GM21737 (cell line): ENCODE measurements at regions not wholly inside any gene's neighbourhood (a gene's known extent, or its start where the extent isn't known, plus 50 kb on each side); places are given as distances from the start of the nearest gene placed in this dataset.
"Not testable (repeated sequence)": the region's sequence is repeated elsewhere in the genome, so short reads cannot be mapped to it uniquely, and the experiment has no call there.

ENCODE experiments used
- ATAC-seq: cut with Tn5 transposase; IDR thresholded peaks from one replicate; pipeline ENCODE4 v1.9.1; 2021; ENCODE audit warnings: mild to moderate bottlenecking, moderate library complexity; ENCODE audit not compliant: unreplicated experiment

DNA sequence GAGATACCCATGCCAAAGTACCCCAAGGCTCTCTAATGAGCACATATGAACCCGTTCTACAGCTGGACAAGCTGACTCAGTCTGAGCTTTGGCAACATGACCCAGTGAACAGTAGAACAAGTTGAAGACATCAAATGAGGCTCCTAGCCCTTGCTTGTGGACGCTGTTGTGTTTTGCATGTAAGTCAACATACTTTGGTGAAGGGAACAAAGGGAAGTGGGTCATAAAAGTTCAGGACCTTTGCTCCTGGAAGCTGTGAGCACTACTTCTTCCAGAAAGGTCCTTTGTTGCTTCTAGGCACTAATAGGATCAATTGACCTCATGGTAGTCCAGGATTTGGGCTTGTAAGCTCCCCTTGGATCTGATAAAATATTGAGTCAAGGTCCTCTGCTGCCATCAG is 613.5 kb upstream of the TBX3 start:
- no peak for ATAC-seq

DNA sequence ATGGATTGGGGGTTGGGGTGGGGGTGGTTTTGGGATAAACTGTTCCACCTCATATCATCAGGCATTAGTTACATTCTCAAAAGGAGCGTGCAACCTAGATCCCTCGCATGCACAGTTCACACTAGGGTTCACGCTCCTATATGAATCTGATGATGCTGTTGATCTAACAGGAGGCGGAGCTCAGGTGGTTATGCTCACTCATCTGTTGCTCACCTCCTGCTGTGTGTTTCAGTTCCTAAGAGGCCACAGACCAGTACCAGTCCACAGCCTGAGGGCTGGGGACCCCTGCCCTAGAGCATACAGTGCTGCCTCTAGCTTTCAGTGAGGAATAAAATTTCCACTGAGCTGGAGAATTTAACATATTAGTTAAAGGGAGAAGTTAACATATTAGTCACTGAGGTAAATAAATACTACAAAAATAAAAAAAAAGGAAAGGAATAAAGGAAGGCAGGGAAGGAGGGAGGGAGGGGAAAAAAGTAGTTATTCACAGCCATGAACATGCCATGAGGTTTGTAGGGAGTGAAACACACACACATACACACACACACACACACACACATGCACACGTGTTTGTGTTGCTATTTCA is 612.7 kb upstream of the TBX3 start:
- no peak for ATAC-seq

DNA sequence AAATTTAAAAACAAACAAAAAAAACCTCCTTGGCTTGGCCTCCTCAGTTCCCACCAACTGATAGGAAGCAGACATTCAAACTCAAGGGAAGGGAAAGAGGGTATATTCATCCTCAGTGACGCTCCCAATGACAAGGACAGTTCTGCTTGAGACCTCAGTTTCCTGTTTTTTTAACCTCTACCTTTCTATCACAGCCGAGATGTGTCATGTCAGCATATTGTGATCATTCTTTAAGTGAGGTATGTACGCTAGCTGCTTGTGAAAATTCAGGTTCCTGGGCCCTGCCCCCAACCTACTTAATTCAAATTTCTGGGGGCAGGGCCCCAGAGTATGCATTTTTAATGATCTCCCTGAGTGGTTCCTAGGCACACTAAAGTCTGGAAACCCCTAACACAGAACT is 611.9 kb upstream of the TBX3 start:
- no peak for ATAC-seq

DNA sequence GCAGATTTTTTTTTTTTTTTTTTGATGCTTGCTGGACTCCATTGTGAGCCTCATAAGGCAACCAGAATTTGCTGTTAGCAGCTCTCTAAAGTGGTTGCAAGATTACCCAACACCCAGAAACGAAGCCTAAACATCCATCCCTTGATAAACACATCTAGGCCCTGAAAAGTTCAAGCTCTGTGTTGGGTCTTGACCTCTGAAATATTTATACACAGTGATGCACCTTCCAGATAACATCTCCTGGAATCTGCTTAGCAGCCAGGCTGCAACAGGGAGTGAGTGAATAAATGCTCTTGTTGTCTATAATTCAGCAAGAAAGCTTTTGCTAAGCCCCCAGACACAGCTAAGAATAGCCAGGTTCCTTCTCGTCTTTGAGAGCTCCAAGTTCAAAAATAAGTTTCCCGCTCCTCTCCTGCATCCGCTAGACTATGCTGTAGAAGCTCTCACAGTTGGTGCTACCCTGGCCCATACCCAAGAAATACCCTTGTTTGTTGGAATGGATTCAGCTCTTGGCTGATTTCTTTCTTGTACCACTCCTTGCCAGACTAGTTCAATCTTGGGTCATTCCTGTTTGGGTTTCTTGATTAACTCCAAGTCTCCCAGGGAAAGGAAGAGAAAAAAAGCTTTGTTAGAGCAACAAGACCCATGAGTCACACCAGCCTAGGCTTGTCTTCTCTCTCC is 610.6 kb upstream of the TBX3 start:
- ATAC-seq, result no peak

DNA sequence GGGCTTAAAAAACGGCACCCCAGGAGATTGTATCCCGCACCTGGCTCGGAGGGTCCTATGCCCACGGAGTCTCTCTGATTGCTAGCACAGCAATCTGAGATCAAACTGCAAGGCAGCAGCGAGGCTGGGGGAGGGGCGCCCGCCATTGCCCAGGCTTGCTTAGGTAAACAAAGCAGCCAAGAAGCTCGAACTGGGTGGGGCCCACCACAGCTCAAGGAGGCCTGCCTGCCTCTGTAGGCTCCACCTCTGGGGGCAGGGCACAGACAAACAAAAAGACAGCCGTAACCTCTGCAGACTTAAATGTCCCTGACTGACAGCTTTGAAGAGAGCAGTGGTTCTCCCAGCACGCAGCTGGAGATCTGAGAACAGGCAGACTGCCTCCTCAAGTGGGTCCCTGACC is 601.5 kb upstream of the TBX3 start:
- ATAC-seq, result not testable (repeated sequence)

DNA sequence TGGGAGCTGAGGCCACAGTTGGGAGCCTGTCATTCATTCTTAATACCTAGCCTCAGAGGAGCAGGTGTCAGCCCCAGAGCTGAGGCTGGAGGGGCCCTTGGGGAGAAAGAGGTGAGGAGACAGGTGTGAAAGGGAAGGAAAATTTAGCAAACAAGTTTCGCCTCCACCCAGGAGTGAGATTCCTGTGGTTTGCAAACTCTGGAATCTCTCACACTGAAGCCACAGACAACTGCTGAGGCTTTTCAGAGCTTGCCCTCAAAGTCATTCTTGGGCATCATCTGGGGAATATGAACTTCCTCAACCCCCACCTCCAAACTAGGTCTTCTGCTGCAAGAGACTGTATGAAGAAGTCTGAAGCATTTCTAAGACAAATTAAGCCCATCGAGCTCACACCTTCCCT is 589.5 kb upstream of the TBX3 start:
- no peak for ATAC-seq

DNA sequence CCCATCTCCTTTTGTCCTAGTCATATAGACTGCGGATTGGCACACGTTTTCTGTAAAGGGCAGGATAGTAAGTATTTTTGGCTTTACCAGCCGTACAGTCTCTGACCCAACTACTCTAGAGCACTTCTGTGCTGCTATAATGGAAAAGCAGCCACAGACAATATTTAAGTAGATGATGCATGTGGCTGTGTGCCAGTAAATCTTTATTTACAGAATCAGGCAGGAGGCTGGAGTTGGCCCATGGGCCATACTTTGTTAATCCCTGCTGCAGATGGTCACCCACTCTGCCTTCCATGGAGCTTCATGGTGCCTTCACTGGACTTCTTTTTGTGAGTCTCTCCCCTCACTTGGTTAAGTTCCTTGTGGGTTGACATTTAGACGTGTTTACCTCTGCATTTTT is 584.5 kb upstream of the TBX3 start:
- ATAC-seq, result no peak

DNA sequence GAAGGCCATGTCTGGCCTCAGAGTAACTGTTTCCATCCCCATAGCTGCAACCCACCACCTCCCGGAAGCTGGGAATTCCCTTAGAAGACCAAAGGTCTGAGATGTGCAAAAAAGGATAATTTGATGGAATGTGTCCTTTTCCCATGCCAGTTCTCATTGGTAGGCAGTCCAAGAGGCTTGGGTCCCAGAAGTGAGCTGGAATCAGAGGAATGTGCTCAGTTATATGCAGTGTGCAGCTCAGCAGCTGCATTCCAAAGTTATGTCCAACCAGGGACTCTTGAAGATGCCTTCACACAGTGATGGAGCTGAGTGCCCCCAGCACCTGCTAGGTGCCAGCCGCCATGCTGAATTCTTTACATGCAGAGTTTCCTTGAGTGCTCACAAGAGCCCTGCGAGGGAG is 583.9 kb upstream of the TBX3 start:
- no peak for ATAC-seq

DNA sequence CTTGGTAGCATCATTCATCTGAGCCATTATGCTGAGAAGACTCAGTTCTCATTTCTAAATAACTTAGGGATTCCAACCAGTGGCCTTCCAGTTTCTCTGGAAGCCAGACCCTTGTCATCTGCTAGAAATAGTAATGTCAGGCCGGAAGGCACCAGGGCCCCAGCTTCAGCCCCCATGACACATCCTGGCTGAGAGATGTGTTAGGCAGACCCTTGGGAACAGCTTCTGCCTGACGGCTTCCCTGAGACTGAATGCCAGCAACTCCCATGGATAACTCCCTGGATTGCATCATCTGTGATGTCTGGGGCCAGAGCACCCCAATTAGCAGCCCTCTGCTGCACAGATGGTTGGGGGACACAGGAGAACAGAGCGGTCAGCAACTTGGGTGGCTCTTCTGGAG is 583.5 kb upstream of the TBX3 start:
- ATAC-seq, result no peak

DNA sequence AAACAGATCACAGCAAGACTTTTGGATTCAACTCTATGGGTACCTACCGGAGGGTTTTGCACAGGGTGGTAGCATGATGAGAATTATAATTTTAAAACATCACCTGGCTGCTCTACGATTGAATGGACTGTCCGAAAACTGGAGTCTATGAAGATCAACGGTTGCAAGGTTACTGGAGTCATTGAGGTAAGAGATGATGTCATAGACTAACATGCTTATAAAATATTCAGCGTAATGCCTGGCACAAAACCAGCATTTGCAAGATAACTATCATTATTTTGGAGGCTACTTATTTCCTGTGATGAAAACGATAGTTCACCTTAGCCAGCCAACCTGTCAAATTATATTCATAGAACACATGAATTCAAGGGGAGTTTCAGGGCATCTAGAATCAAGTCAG is 580.6 kb upstream of the TBX3 start:
- no peak for ATAC-seq

DNA sequence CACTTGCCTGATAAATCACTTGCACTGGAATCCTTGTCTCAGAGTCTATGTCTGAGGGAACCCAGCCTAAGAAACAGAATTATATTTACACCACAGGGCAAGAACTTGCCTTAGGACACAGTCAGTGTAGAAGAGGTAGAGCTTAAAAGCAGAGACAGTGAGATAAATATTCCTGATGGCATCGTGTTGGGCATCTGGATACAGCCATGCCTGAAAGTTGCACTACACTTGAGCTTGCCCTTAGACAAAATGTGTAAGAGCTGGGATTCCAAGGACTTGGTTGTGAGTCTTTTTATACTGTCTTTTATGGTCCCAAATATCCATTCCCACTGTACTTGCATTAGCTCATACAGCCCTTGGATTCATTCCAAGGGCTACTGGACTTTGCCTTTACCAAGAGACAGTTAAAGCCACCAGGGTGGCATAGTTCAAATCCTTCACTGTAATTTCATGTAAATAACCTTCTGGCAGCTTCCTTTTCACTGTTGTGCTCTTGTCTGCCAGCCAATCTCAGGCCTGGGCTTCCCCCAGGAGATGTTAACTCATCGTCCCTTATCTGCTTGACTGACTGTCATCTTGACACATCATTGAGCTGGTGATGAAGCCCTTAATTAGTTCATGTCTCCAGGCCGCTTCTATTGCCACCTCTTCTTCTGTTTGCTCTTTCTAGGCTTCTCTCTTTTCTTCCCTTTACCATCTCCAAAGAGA is 577.9 kb upstream of the TBX3 start:
- no peak for ATAC-seq

DNA sequence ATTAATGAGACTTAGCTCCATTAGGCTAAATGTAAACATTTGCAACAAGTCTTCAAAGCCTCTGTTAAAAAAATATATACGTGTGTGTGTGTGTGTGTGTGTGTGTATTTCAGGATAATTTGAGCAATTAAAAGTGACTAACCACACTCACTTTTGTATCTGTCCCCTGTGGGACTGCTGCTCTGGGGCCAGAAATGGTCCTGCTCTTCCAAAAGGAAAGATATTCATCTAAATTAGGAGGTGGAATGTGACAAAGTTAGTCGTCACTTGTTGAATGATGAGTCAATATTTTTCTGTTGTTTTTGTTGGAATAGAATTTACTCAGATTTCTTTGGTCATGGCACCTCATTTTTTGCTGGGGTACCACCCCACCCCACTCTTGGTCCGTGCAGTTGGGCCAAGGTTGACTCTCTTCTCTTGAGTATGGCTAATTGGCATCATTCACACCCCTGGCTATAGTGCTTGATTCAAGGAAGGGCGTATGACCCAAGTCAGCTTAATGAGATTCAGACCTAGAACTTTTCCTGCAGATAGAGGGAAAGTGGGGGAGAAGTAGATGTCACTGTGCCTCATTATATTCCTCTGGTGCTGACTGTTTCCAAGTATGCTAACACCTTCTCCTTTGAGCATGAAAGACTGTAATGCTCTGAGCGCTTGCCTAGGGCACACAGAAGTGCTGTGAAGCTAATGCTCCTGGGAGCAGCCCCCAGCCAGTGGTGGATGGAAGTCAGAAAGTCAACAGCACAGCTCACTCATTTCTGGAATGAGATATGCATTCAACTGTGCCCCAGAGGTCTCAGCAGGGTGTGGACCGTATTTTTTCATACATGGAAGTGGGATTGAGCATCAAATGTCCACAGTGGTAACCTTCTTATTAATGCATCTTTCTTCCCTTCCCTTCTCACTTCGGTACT is 577.0 kb upstream of the TBX3 start:
- ATAC-seq, result no peak

DNA sequence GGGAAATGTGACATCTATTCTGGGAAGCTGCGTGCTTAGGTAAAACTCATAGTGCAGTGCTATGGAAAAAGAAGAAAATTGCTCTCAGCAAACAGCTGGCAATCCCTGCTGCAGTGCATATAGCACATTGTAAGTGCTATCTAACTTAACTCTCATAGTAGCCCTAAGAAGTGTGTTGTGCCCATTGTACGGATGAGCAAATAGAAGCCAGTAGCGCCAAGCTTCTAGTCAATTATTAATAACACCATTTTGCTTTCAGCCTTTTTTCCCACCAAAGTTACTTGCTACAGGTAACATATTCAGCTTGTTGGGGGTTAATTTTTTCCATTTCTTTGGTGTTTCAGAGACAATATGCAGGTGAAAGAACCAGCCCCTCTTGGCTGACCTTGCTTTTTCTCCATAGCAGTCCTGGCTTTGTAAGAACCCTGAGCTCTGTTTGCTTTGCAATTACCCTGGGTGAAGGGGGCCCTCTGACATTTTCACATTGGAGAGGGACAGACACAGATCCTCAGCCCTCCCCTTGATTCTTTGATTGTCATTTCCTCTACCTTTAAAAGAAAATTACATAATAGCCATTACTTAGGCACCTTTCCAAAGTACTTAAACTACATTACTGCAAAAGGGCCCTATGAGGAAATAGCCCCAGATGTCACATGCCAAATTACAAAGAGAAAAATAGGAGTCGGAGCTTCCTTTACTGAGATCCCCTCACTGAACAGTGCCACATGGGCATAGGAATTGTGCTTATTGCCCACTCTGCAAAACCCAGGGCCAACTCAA is 576.2 kb upstream of the TBX3 start:
- no peak for ATAC-seq

DNA sequence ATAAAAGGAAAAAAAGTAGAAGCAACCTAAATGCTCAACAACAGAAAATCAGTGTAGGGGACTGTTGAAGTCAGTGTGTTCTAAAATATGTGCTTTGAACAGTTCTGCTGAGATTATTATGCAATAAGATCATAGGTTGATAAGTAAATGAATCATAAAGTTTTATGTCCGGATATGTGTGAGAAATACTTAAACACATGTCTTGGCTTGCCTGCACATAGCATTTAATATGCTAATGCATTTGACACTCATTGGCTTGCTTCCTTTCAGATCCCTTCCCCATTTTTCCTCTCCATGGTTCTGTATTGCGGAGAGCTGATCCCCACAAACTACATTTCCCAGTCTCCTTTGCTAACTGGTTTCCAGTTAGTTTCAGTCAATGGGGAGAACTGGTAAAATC is 573.8 kb upstream of the TBX3 start:
- no peak for ATAC-seq

DNA sequence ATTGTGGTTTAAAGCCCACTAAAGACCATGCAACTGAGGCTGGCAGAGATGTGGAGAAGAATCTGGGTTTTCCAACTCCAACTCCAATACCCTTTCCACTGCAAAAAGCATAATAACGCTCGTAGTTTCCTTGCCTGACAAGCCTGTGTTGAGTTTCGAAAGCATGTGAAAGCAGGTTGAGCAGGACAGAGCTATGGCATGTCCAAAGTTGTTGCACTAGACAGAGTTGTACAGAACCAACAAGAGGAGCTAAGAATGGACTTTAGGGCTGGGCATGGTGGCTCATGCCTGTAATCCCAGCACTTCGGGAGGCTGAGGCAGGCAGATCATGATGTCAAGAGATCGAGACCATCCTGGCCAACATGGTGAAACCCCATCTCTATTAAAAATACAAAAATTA is 572.0 kb upstream of the TBX3 start:
- no peak for ATAC-seq

DNA sequence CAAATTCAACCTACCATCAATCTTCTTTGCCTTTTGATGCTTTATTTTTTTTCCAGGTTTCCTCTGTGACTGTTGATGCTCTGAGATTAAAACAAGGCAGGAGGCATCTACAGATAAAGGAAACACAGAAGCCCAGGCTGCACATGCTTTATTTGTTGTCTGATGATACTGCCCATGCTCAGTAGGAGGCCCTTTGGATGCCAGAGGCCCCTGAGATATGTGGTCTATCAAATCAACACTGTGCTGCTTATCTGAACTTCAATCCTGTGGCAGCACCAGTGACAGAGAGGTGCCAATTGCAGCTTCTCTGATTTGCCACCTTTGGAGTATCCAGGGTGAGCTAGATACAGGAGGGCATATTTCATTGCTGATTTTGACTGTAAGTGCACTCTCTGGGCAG is 571.3 kb upstream of the TBX3 start:
- no peak for ATAC-seq

DNA sequence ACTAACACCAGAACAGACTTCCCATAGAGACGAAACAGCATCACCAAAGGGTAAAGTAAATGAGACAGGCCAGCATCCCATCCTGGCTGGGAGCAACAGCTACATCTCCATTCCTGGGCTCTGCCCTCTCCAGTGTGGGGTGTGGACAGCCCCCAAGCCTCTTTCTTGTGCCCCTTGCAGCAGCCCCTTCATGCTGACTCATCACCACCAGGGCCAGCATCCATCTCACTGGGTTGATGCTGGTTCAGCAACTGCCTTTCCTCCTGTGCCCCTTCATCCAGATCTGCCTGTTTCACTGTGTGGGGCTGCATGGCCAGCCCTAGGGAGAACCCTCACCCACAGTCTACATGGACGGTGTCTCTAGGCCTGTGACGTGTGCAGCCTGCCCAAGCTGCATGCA is 569.1 kb upstream of the TBX3 start:
- no peak for ATAC-seq

DNA sequence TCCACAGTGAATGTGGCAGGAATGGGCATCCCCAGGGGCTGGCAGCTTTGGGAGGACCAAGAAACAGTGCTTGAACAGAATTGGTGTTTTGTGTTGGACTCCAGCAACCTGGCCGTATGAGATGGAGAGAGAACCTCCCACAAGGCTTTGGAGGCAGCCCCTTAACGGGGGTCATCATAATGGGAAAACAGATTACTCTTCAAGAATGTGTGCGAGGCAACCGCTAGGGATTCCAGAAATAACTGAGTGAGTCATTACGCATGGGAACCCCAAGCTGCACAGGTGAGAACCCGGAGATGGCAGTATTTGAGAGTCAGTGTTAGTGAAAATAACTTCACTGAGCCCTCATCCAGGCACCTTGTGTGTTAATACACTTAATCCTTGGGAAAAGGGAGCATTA is 567.8 kb upstream of the TBX3 start:
- ATAC-seq, result no peak

DNA sequence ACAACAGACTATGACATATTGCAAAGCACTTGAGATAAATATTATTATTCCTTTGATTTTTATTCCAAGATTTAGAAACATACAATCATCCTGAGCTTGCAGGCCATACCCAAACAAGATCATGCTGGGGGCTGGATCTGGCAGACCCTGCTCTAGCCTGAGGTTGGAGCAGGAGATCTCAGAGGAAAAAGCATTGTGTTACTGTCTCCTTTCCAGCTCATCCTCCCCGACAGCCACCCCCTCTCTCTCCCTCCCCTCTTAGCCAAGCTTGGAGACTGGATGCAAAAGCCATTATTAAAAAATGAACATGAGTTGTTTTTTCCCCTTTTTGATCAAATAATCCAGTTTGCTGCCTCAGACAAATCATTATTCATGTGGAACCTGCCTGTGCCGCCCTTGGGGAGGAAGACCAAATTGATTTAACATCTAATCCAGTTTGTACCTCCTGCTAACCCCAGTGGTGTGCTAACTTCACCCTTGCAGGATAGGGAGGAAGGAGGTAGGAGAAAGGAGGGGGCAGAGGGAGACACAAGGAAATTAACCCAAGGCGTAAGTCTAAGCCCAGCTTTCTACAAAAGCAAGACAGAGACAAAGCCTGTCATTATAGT is 565.8 kb upstream of the TBX3 start:
- no peak for ATAC-seq

DNA sequence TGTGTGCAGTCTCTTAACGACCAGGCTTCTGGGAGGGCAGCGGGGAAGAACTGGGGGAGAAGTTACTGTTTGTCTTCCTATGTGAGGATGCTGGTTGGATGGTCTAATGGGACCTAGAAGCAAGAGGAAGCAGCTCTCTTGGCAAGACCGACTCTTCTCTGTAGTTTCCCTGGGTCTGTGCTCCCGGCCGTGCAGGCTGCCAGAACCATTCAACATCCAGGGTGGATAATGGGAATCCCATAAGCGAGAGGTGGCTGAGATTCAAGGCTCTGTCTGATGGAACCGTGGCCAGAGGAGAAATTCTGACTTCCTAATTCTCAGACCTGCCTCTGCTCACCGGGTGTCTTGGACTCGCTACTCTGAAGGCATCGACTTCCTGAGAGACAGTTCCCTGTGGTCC is 561.0 kb upstream of the TBX3 start:
- no peak for ATAC-seq
